ENCODE measurements at regions not wholly inside any gene's neighbourhood (a gene's known extent, or its start where the extent isn't known, plus 50 kb on each side); places are given as distances from the start of the nearest gene placed in this dataset.

DNA sequence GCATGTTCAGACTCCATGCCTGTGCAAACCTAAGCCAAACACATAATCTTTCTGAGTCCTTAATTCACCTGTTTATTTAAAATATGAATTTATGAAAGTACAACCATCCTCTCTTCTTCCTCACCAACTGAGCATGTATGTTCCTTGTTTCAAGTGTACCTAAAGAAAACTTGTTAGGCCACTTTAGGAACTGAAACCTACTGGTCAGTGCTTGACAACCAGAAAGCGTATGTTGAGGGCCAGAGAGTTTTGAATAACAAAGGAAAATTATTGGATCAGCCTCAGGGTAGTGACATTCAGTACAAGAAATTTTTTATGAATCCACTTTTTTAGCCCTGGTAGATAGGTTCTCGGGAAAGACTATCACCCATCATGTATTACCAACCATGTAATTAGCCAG is 847.6 kb upstream of the CELF4 start:
- TF ChIP-seq, protein P1, sequence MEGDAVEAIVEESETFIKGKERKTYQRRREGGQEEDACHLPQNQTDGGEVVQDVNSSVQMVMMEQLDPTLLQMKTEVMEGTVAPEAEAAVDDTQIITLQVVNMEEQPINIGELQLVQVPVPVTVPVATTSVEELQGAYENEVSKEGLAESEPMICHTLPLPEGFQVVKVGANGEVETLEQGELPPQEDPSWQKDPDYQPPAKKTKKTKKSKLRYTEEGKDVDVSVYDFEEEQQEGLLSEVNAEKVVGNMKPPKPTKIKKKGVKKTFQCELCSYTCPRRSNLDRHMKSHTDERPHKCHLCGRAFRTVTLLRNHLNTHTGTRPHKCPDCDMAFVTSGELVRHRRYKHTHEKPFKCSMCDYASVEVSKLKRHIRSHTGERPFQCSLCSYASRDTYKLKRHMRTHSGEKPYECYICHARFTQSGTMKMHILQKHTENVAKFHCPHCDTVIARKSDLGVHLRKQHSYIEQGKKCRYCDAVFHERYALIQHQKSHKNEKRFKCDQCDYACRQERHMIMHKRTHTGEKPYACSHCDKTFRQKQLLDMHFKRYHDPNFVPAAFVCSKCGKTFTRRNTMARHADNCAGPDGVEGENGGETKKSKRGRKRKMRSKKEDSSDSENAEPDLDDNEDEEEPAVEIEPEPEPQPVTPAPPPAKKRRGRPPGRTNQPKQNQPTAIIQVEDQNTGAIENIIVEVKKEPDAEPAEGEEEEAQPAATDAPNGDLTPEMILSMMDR (IDR thresholded peaks at IDR 0.05; ENCODE audit: extremely low read depth, insufficient read depth, missing control alignments), result no peak
- DNase-seq (ENCODE audit: low spot score), result no peak
- in situ Hi-C loops (cut with MboI; ENCODE audit: low pct_unique_long_range_greater_than_20kb, low sequenced_read_pairs, unreplicated experiment), result no loop called here

DNA sequence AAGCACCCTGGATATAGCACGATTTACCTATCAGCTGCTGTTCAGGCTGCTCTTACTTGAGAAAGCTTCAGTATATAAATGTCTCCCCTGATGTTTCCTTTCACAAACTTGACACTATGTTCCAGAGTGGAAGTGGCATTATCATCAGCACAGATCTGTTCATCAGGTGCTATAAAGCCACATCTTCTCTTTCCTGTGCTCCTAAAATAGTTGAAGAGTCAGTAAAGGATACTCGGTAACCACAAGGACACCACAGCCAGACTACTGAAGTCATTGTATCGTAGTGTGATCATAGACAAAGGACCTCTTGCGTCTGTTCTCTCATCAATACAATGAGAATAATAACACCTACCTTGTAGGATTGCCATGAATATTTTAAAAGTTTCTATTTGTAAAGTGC is 841.0 kb upstream of the CELF4 start:
- DNase-seq (ENCODE audit: low spot score), result no peak
- in situ Hi-C loops (cut with MboI; ENCODE audit: low pct_unique_long_range_greater_than_20kb, low sequenced_read_pairs, unreplicated experiment), result no loop called here
- TF ChIP-seq, protein P1 (IDR thresholded peaks at IDR 0.05; ENCODE audit: extremely low read depth, insufficient read depth, missing control alignments), result no peak

DNA sequence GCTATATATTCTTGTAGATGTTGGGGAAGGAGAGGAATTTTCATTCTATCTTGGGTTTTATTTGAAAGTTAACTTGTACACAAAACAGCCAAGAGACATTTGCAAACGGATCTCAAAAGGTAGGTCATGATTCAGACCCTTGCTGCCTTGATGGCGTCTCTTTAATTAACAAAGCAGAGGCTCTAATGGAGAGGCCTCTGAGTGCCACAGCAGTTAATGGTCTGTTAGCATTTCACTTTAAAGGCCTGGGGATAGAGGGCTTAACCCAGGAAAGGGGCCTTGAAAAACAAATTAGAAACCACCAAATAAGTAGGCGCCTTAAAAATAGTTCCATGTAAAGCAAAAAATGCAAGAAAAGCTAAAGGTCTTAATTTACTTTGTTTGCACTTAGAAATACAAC is 836.9 kb upstream of the CELF4 start:
- no peak for DNase-seq (ENCODE audit: low spot score)
- in situ Hi-C loops (cut with MboI; ENCODE audit: low pct_unique_long_range_greater_than_20kb, low sequenced_read_pairs, unreplicated experiment), result no loop called here
- TF ChIP-seq, protein P1 (IDR thresholded peaks at IDR 0.05; ENCODE audit: extremely low read depth, insufficient read depth, missing control alignments), result no peak

DNA sequence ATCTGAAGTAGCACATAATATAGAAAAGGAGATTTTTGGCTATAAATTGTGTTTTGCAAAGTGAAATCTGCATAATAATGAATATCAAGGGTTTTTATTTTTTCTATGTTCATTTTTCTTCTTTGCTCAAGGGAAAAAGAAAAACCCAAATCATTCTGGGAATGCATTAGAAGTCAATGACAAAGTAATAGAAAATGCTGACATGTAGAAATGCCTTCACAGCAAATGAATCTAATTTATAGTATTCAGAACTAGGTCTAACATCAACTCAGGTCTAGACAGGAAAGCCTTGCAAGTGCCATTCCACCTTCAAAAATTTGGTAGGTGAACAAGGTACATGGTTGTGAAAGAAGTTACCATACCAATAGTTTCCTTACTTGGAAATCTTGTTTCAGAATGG is 831.5 kb upstream of the CELF4 start:
- TF ChIP-seq, protein P1 (IDR thresholded peaks at IDR 0.05; ENCODE audit: extremely low read depth, insufficient read depth, missing control alignments), result no peak
- no peak for DNase-seq (ENCODE audit: low spot score)
- in situ Hi-C loops (cut with MboI; ENCODE audit: low pct_unique_long_range_greater_than_20kb, low sequenced_read_pairs, unreplicated experiment), result no loop called here

DNA sequence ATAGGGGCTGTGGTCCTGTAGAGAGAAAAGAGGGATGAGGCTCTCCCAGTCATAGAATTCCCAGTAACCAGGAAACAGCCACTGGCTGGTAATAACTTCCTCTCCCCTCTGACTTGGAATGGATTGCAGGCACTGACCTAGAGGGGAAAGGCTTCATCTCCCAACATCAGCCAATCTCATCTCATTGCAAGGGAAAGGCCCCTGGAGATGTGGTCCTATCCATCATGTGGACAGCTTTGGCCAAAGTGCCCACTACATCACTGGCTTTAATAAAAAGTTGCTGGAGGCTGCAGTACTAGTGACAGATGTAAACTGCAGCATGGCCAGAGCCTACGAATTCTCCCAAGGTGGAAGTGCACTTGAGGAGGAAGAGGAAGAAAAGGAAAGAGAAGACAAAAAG is 820.5 kb upstream of the CELF4 start:
- TF ChIP-seq, protein P1 (IDR thresholded peaks at IDR 0.05; ENCODE audit: extremely low read depth, insufficient read depth, missing control alignments), result no peak
- in situ Hi-C loops (cut with MboI; ENCODE audit: low pct_unique_long_range_greater_than_20kb, low sequenced_read_pairs, unreplicated experiment), result no loop called here

DNA sequence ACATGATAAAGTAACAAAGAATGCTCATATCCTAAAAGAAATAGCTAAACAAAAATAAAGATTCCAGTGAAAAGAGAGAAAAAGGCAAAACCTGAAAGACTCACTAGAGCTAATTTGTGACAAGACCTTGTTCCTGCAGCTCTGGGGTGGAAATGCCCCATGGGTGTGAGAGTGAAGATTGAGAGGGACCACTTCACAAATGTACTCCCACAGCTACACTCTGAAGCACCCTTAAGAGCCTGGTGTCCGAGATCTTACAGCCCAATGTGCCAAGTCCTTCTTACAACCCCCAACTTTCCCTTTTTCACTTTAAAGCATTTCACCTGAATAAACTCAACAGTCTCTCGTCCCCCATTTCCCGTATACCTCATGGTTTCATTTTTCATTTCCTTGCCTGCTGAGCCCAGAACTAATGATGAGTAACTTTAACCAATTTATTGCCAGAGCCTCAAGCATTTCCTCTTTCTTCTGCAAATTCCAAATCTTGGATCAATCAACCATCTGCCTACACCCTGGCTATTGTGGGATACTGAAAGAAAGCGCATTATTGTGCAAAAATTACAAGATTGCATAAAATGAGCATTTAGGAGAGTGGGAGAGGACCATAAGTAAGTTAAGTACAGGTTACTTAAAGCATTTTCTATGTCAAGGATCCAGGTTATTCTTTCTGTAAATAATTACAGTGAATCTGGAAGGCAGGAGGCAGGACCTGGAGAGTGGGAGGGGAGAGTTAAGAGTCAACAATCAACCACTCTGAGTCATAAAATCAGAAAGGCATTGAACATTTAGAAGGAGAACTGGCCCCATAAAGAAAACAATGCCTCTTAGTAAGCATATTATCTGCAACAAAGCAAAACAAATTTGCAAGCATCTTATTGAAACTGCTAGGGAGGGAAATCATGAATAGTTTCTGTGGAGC is 804.4 kb upstream of the CELF4 start:
- no peak for DNase-seq (ENCODE audit: low spot score)
- in situ Hi-C loops (cut with MboI; ENCODE audit: low pct_unique_long_range_greater_than_20kb, low sequenced_read_pairs, unreplicated experiment), result no loop called here

More for the DNA sequence above, 820.5 kb upstream of the CELF4 start:
- DNase-seq (ENCODE audit: low spot score), result no peak

More for the DNA sequence above, 804.4 kb upstream of the CELF4 start:
- TF ChIP-seq, protein P1 (IDR thresholded peaks at IDR 0.05; ENCODE audit: extremely low read depth, insufficient read depth, missing control alignments), result no peak
